Ureter (tissue), 1 donor: ENCODE measurements at regions not wholly inside any gene's neighbourhood (a gene's known extent, or its start where the extent isn't known, plus 50 kb on each side); places are given as distances from the start of the nearest gene placed in this dataset.

Experiments
- DNase-seq: peaks from one replicate; pipeline ENCODE4 v3.0.0-alpha.2; 2020; ENCODE audit warnings: low spot score
- donor health status: DM: yes; HTN: yes; CAD: no.

DNA sequence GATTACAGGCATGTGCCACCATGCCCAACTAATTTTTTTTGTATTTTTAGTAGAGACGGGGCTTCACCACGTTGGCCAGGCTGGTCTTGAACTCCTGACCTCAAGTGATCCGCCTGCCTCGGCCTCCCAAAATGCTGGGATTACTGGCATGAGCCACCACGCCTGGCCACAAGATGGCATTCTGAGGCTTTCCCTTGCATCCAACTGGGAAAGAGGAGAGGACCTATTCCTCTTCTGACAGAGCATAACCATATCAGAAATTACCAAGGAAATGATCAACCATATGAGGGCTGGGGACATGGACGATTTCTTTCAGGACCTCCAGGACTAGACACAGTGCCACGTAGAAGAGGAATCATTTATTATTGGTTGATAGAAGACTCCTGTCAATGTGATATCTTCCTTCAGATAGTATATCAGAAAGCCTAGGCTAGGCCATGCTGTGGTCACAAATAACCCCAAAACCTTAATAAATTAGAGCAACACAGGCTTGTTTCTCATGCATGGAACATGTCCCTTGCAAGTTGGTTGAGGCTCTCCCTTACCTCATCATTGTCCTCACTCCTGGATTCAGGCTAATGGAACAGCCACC lies 372.3 kb upstream of the IL12A start:
- no peak for DNase-seq

GRCh38 chr3:159619341-159619885 lies 369.2 kb upstream of the IL12A start:
- DNase-seq, result no peak

GRCh38 chr3:159620281-159620680 lies 368.4 kb upstream of the IL12A start:
- DNase-seq, result no peak

- DNase-seq, result no peak
Measured at GRCh38 chr3:159620873-159621272, 367.8 kb upstream of the IL12A start.

- no peak for DNase-seq
Measured at GRCh38 chr3:159624616-159625015, 364.0 kb upstream of the IL12A start.

DNA sequence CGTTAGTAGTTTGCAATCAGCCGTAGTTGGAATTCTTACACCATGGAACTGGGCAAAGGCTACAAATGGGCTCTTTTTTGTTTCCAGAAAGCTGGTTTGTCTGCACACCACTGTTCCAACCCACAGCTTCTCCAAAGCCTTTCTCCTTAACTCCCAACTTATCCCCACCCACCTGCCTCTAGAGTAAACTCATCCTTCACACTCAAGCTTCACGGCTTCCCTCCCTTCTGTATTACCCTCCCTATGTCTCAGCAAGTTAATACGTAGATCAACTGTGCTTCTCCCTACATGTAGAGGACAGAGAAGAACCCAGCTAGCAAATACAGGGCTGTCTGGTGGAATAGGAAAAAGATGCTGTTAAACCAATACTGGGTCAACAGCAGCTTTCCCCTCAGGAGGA lies 363.0 kb upstream of the IL12A start:
- no peak for DNase-seq

- DNase-seq, result no peak
Measured at GRCh38 chr3:159626598-159626997, 362.0 kb upstream of the IL12A start.

- no peak for DNase-seq
Measured at GRCh38 chr3:159627229-159627628, 361.4 kb upstream of the IL12A start.

DNA sequence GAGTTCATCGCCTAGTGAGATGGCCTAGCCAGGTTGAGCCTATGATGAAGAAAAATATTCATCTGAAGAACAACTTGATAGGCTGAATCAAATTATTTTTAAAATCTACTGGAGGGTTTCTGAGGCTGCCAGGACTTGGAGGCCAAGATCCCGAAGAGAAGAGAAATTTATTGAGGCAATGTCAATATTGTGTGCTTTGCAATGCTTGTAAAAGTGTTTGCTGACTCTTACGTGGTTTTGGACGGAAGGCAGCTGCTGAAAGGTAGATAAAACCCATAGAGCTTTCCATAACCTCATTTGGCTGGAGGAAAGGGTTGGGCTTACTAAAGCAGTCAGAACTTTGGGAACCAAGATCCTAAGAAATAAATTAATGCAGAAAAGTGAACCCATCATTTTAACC lies 361.0 kb upstream of the IL12A start:
- no peak for DNase-seq

DNA sequence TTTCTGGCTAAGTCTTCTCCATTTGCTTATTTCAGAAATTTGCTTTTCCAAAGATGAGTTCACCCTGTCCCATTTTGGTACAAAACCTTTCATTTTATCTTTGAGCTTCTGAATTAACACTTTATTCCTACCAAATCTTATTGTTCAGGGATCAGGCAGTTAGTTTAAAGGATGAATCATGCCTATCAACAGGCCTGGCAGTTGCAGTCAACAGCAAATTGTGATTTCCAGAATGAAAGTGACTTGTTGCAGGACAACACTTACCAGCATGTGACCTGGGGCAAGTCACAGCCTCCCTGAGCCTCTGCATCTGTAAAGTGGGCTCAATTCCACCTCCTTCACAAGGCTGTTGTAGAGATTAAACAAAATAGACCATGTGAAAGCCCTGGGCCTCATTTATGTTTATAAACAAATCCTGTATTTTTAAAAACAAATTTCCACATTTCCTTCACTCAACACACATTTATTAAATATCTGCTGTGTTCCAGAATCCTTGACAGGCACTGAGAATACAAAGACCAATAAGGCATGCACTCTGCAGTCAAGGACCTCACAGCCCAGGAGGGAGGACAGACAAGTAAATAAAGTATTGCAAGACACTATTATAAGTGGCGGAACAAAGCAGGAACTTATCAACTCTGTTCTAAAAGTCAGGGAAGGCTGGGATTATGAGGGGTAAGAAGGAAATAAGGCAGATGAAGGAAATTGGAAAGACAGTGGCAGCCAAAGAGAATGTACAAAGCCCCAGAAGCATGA lies 359.1 kb upstream of the IL12A start:
- DNase-seq, result no peak

GRCh38 chr3:159631226-159631625 lies 357.4 kb upstream of the IL12A start:
- no peak for DNase-seq

GRCh38 chr3:159632128-159632527 lies 356.5 kb upstream of the IL12A start:
- no peak for DNase-seq

DNA sequence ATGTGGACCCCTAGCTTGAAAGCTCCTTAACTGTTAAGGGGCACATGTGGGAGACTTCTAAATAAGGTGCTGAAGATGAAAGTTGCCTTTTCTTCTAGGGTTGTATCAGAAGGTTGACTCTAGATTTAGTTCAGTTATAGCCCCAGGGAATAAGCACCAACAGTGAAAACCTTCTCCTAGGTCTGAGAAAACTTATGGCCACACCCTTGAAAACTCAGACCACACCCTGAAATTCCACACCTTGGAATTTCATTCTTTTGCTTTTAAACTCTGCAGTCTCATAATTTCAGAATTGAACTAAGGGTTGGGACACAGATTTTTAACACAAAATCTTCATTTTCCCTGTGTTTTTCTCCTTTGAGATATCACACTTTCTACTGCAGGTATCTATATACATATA lies 355.8 kb upstream of the IL12A start:
- DNase-seq, result no peak

GRCh38 chr3:159634483-159634882 lies 354.2 kb upstream of the IL12A start:
- DNase-seq, result no peak

- DNase-seq, result no peak
Measured at GRCh38 chr3:159635047-159635641, 353.5 kb upstream of the IL12A start.

GRCh38 chr3:159637883-159638542 lies 350.6 kb upstream of the IL12A start:
- no peak for DNase-seq

GRCh38 chr3:159640225-159640624 lies 348.4 kb upstream of the IL12A start:
- no peak for DNase-seq

DNA sequence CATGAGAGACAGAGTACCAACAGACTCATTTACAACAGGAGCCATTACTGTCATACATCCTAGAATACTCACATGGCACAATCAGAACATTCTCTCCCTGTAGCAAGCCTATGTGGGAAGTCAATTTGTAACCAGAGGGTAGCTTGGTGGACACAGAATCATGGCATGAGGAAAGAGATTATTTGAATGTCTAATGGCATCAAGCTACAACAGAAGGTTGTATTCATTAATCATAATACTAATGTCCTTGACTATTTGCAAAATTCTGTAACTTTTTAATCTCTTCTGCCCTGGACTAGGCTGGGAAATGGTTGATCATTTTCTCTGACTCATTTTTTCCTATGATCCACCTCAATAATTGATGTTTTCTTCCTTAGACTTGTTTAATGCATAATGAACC lies 345.2 kb upstream of the IL12A start:
- DNase-seq, result no peak

GRCh38 chr3:159645874-159646273 lies 342.8 kb upstream of the IL12A start:
- DNase-seq, result no peak

DNA sequence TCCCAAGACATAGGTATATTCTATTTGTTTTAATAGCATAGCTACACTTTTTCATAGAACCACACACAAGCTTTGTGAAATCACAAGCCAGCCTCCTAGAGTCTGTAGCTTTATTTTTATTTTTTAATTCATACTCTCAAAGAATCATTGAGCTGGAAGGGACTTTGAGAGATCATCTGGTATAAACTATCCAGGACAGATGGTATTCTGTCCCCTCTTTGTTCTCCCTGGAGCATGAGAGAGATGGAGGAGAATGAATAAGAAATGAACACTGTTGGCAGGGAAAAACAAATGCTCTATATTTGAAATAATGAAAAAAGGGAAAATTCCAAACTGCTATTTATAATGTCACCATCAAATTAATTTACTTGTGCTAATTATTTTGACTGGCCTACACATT lies 338.7 kb upstream of the IL12A start:
- no peak for DNase-seq

DNA sequence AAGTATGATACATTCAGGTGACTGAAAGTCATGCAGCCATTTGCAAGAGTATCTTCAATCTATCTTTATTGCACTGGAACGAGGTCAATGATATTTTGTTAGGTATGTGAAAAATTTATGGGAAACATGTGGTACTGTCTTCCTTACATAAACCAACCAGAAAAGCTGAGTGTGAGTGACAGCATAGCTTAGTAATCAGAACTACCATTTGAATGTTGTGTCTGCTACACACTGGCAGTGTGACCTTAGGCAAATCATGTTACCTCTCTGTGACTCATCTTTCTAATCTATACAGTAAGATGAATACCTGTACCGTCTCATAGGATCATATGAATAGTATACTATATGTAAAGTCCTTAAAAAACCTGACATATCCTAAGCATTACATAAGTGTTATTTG lies 337.9 kb upstream of the IL12A start:
- no peak for DNase-seq

GRCh38 chr3:159652452-159652851 lies 336.2 kb upstream of the IL12A start:
- DNase-seq, result no peak
